ENCODE measurements at regions not wholly inside any gene's neighbourhood (a gene's known extent, or its start where the extent isn't known, plus 50 kb on each side); places are given as distances from the start of the nearest gene placed in this dataset.

- no peak for DNase-seq
Observed at GRCh38 chr2:128798502-128799283, 480.0 kb upstream of the HS6ST1 start.

- DNase-seq: no peak
Observed at GRCh38 chr2:128799284-128799552, 480.6 kb upstream of the HS6ST1 start.

DNA sequence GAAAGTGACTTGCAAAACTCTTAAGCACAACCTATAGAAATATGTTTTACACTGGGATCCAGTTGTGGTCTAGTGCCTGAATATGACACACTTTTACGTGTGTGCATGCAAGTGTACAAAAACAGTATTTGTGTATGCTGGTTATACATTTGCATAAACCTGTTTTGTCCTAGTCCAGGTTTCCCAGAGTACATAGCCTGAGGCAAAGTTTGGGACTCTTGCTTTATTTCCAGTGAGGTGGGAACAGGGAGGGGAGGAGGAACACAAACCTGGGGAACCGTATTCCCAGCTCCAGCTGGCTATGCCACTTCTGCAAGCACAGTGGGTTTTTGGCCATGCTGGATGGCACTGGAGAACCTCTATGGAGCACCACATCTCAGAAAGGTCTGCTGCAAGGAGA is 481.1 kb upstream of the HS6ST1 start:
- no peak for DNase-seq

DNA sequence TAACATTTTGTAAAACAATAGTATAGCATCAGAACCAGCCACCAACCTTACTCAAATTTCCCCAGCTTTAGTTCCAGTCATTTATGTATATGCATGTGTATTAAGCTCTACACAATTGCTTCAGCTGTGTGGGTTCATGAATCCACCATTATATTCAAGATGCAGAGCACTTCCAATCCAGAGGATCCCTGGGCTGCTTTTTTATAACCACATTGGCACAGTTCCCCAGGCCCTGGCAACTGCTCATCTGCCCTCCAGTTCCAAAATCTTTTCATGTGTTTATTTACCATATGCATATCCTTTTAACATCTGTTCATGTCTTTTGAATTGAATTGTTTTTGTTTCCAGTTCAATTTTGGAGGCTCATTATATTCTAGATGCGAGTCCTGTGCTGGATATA is 482.9 kb upstream of the HS6ST1 start:
- no peak for DNase-seq

DNA sequence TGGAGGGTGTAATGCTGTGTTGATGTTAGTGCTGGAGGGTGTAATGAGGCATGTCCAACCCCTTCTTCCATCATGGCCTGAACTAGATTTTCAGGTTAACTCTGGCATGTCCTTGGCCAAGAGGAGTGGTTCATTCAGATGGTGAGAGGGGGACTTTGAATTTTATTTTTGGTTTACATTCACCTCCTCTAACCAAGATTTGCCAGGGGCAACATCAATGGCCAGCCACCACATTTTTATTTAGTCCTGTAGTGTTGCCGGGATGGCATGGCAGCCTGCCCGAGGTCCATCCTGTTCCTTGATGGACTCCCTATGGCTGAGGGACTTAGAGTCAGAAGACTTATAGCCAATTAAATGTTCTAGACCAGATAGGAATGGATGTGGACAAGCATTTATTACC is 484.6 kb upstream of the HS6ST1 start:
- no peak for DNase-seq

DNA sequence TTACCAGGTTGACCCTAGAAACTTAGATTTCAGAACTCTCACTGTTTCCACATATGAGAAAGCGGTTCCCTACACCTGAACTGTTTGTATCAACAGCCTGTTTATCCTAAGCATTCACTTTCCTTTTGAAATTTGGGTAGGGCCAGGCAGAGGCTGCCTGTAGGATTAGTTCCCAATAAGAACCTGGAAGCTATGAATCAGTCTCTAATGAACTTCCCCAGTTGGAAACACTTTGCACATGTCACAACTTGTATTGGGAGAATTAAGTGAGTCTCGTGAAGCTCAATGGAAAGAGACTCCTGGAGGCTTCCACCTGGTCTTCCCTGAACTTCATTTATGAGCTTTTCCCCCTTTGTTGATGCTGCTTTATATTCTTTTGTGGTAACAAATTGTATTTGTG is 486.6 kb upstream of the HS6ST1 start:
- no peak for DNase-seq

DNA sequence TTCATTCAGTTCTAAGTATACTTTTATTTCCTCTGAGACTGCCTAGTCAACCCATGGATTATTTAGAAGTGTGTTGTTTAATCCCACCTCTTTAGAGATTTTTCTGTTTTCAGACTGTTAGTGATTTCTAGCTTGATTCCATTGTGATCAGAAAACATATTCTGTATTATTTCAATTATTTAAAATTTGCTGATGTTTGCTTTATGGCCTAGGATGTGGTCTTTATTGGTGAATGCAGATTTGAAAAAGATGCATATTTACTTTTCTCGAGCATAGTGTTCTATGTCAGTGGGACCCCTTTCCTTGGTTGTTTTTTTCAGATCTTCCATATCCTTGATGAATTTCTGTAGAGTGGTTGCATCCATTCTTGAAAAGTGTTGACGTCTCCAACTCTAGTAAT is 487.2 kb upstream of the HS6ST1 start:
- no peak for DNase-seq

GRCh38 chr2:128807317-128807716 is 488.6 kb upstream of the HS6ST1 start:
- DNase-seq: no peak

- DNase-seq: peak in 3 of 4 experiments; percentile 20 to 49 (median 42)
Observed at GRCh38 chr2:128808462-128809258, 490.0 kb upstream of the HS6ST1 start.

- DNase-seq: no peak
Observed at GRCh38 chr2:128809259-128809636, 490.6 kb upstream of the HS6ST1 start.

- DNase-seq: no peak
Observed at GRCh38 chr2:128809880-128810279, 491.2 kb upstream of the HS6ST1 start.

DNA sequence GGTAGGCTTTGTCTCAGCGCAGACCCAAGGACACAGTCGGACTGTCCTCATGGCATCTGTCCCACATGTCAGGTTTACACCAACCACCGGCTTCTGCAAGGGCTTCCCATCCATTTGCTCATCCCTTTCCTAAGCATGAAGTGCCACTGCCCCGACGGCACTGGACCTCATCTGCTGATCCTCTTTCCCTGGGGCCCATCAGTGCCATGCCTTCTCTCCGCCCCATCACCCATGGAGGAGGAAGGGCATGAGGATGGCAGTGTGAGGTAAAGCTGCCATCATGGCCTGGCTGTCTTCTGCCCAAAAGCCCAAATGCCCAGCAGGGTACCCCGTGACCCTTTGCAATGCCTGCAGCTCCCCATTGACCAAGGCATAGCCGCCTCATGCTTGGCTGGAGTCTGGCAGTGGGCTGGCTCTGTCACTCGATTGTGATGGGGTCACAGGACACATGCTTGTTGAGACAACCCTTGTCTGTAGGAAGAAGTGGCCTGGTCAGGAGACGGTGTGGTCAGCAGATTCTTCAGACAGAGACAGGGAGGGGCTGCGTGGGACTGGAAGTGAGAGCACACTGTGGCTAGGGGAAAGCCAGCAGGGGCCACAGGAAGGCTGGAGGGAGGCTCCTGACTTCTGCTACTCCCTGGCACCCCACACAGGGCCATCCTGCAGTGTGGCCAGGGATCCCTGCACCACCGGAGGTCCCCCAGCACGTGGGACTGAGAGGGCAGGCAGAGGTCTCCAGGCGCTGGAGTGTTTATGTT is 493.7 kb upstream of the HS6ST1 start:
- DNase-seq: peak in 1 of 4 experiments; percentile 5

DNA sequence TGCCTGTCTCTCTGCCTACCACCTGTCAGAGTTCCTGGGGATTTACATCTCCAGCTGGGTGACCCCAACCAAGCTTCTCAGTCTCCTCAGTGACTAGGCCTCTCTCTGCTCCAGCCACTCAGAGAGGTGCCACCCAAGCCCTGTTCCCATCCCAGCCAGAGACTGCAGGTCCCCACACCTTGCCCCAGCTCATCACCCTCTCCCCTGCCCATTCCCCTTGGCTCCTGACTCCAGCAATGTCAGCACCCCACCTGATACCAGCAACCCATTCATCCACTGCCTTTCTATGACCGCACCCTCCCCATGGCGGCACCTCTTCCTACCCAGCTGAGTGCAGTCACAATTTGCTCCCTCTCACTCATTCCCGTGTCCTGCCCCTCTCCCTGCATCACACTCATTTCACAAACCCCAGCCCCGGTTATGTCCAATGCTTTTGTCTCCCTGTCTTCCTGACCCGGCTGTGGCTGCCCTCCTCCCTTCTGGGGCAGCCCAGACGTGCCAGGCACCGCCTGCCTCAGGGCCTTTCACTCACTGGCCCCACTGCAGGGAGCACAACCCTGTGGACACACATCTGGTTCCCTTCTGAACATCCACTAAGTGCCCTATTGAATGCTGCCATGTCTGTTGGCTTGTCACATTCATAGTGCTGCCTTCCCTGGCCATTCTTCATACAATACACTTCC is 494.8 kb upstream of the HS6ST1 start:
- DNase-seq: no peak

GRCh38 chr2:128815248-128815647 is 496.6 kb upstream of the HS6ST1 start:
- no peak for DNase-seq

GRCh38 chr2:128817171-128817570 is 498.5 kb upstream of the HS6ST1 start:
- DNase-seq: no peak

GRCh38 chr2:128817813-128818212 is 499.1 kb upstream of the HS6ST1 start:
- no peak for DNase-seq

- DNase-seq: no peak
Observed at GRCh38 chr2:128818248-128818647, 499.6 kb upstream of the HS6ST1 start.

DNA sequence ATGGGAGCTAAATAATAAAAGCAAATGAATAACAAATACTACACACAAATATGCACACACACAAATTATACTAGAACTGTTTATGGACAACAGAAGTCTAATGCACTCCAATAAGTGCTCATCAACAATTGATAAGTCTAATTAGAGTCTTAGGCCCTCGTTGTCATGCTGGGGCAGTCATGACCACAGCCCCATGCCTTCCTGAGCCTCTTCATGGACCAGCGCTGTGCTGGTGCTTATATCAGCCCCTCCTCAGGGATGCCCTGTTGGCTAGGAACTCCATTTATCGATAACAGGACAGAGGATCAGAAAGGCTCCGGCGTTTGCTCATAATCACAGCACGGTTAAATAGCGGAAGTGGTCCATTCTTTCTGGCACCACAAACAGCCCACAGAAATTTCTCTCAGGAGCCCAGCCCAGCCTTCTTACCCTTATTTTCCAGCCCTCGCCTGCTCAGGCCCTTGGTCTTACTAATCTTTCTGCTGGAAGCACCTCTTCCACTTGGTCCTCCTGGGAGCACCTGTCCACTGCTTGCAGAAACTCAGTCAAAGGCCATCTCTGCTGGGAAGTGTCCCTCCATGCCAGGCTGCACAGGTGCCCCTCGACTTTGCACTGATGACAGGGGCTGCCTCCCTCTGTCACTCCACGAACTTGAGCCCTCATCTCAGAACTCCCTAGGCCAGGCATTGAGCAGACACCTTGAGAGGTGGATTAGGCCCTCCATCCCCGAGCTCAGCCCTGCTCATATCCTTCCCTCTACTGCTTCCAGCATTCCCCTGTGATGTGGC is 500.2 kb upstream of the HS6ST1 start:
- no peak for DNase-seq

- no peak for DNase-seq
Observed at GRCh38 chr2:128820452-128820851, 501.8 kb upstream of the HS6ST1 start.

DNA sequence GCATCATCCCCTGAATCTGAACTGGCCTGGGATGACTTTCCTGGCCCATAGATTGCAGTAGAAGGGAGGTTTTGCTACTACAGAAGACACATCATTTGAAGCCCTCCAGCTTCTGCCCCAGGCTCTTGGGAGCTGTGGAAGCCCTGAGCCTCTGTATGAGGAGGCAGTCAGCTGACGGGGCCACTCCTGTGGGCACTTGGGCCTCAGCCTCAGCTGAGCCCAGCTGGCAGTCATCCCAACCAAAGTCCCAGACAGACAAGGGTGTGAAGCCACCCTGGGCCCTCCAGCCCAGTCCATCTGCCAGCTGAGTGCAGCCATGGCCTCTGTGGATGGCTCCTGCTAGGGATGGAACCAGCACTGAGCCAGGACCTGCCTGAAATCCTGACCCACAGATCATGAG is 502.3 kb upstream of the HS6ST1 start:
- DNase-seq: no peak

- DNase-seq: no peak
Observed at GRCh38 chr2:128832946-128833663, 514.4 kb upstream of the HS6ST1 start.

DNA sequence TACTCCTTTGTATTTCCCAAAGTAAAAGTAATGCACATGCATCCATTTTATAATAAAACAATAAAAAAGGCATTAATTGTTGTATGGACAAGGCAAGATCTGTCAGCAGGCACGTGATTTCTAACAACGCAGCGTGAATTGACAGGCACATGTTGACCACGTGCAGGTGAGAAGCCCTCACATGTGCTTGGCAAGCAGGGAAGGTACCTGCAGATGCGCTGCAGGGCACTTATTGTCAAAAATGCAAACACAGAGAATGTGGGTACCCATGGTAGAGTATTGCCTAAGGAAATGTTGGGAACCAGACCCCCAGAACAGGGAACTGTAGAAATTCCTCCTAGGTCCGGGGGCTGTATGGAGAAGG is 515.0 kb upstream of the HS6ST1 start:
- no peak for DNase-seq
